ENCODE measurements at regions not wholly inside any gene's neighbourhood (a gene's known extent, or its start where the extent isn't known, plus 50 kb on each side); places are given as distances from the start of the nearest gene placed in this dataset.
A peak's percentile ranks its signal among the peaks of the same experiment; 100 is the strongest.
"Not testable (repeated sequence)": the region's sequence is repeated elsewhere in the genome, so short reads cannot be mapped to it uniquely, and the experiment has no call there.

- not testable (repeated sequence) for FAIRE-seq
Measured at GRCh38 chrY:18393633-18394032, 152.9 kb upstream of the HSFY1 start.

- not testable (repeated sequence) for FAIRE-seq
Measured at GRCh38 chrY:18420846-18421245, 125.7 kb upstream of the HSFY1 start.

- not testable (repeated sequence) for FAIRE-seq
Measured at GRCh38 chrY:18421457-18421856, 125.1 kb upstream of the HSFY1 start.

- FAIRE-seq = not testable (repeated sequence)
Measured at GRCh38 chrY:18423970-18424608, 122.4 kb upstream of the HSFY1 start.

- FAIRE-seq = not testable (repeated sequence)
Measured at GRCh38 chrY:18433540-18433939, 113.0 kb upstream of the HSFY1 start.

- FAIRE-seq = not testable (repeated sequence)
Measured at GRCh38 chrY:18445853-18446252, 100.7 kb upstream of the HSFY1 start.

GRCh38 chrY:18452815-18453214, 93.7 kb upstream of the HSFY1 start:
- FAIRE-seq = not testable (repeated sequence)

- FAIRE-seq = peak; percentile 92
Measured at GRCh38 chrY:18459136-18459535, 87.4 kb upstream of the HSFY1 start.

- FAIRE-seq = peak; percentile 58
Measured at GRCh38 chrY:18461211-18461911, 85.2 kb upstream of the HSFY1 start.

- FAIRE-seq = not testable (repeated sequence)
Measured at GRCh38 chrY:18464812-18465211, 81.7 kb upstream of the HSFY1 start.

GRCh38 chrY:18466661-18467060, 79.9 kb upstream of the HSFY1 start:
- not testable (repeated sequence) for FAIRE-seq

GRCh38 chrY:18483354-18483753, 63.2 kb upstream of the HSFY1 start:
- FAIRE-seq = peak; percentile 94

Data from islet of Langerhans (tissue), 1 donor.